ENCODE measurements at regions not wholly inside any gene's neighbourhood (a gene's known extent, or its start where the extent isn't known, plus 50 kb on each side); places are given as distances from the start of the nearest gene placed in this dataset.
A peak's percentile ranks its signal among the peaks of the same experiment; 100 is the strongest.
"Not testable (repeated sequence)": the region's sequence is repeated elsewhere in the genome, so short reads cannot be mapped to it uniquely, and the experiment has no call there.

DNA sequence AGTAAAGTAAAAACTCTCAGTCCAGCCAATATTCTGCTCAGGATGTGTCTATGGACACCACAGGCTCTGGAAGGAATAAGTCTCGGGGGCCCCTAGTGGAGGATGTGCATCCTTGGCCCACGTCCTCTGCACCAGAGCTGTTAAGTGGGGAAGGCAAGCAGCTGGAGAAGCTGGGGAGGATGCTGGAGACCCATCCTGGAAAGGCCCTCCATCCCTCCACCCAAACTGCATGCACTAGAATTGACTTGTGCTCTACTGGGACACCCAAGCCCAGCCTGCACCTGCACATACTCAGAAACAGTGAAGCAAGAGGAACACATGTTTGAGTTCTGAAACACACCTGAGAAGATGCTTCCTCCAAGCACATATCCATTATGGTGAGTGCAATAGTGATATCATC lies 307.8 kb downstream of the TSHZ3 start:
- DNase-seq (ENCODE audit: low read depth), result no peak

DNA sequence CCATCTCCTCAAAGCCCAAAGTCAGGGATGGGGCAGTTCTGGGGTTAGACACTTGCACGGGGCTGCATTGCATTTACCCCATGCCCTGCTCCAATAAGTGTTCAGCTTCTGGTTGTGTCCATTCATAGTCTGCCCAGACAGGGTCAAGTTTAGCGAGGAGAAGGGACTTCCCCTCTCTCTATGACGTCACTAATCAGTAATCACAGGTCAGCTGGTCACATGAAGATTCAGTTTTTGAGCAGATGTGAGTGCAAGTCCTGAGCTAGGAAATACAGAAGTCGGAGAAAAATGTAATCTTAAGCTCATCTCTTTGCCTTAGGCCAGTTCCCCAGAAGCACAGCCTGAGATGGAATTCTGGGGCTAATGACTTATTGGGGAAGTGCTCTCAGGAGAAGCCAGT lies 310.1 kb downstream of the TSHZ3 start:
- no peak for DNase-seq (ENCODE audit: low read depth)

GRCh38 chr19:31037286-31037980 lies 311.8 kb downstream of the TSHZ3 start:
- no peak for DNase-seq (ENCODE audit: low read depth)

GRCh38 chr19:31031455-31031854 lies 317.8 kb downstream of the TSHZ3 start:
- DNase-seq (ENCODE audit: low read depth), result not testable (repeated sequence)

- DNase-seq (ENCODE audit: low read depth), result no peak
Observed at GRCh38 chr19:31023038-31023437, 326.2 kb downstream of the TSHZ3 start.

GRCh38 chr19:31018936-31019335 lies 330.3 kb downstream of the TSHZ3 start:
- no peak for DNase-seq (ENCODE audit: low read depth)

- DNase-seq (ENCODE audit: low read depth), result no peak
Observed at GRCh38 chr19:31015778-31016177, 333.5 kb downstream of the TSHZ3 start.

GRCh38 chr19:31014668-31015067 lies 334.6 kb downstream of the TSHZ3 start:
- DNase-seq (ENCODE audit: low read depth), result no peak

DNA sequence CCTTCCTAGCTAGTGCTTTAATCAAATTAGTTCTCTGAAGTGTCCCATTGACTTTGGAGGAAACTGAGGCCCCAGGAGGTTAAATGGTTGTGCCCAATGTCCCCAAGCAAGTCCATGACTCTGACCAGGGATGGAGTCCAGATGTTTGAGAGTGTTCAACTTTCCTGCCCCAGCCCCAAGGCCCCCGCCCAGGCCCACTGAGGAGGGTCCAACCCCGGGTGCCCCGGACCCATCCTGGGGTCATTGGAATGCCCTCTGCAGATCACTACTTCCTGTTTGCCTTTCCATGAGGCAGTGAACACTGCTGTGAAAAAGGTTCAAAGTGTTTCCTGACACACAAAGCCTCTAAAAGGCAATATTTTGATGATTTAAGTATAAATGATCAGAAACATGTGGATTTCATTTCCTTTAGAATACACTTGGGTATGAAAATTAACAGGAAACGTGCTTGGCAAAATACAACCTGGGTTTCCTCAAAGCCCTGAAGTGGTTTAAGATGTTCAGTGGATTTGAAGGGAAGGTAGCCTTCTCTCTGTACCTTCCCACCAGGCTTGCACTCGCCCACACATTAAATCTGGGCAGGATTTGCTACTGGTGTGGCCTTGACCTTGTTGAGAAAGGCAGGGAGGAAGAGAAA lies 335.7 kb downstream of the TSHZ3 start:
- DNase-seq (ENCODE audit: low read depth), result no peak

DNA sequence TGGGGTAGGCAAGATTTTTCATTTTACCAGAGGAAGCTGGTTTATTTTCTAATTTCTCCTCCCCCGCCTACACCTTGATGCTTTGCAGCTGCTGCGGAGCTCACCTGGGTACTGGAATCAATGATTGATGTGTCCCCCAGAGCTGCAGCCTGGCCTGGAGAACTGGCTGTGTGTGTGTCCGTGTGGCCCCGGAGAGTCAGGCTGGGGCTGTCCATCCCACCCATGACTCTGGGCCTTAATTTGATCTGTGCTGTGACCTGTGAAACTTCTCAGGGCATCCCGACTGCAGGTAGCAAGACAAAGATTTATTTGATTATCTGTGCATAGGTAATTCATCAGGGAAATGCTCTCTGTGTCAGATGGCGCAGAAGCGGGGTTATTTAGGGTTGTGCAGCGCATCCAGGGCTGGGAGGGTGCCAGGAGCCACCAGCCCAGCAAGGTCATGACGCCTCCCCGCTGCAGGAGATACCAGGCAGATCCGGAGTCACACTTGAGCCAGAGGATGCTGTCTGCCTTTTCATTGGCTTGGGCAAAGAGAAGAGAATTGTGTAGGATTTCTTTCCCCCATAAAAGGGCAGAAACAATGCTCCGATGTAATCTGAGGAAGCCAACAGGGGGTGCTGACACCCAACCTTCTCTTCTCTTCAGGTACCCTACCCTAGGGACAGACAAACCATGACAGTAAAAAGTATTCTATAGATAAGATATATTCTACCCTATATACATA lies 346.6 kb downstream of the TSHZ3 start:
- no peak for DNase-seq (ENCODE audit: low read depth)

- no peak for DNase-seq (ENCODE audit: low read depth)
Observed at GRCh38 chr19:31001991-31002390, 347.2 kb downstream of the TSHZ3 start.

DNA sequence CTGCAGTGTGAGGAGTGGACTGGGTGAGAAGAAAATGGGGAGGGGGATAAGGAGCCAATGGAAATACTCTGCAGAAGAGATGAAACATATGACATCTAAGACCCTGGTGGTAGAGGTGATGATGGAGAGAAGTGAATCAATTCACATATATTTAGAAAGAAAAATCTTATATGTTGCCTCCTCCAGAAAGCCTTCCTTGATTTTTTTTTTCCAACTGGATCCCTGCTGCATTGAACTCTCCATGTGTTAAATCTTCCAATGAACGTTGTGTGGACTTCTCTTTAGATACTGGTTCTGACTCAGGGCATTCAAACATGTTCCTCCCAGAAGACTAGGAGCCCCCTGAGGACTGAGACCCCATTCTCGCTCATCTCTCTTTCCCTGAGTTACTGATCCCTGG lies 348.3 kb downstream of the TSHZ3 start:
- DNase-seq (ENCODE audit: low read depth), result no peak

GRCh38 chr19:30999726-31000125 lies 349.5 kb downstream of the TSHZ3 start:
- DNase-seq (ENCODE audit: low read depth), result no peak

- no peak for DNase-seq (ENCODE audit: low read depth)
Observed at GRCh38 chr19:30997222-30997621, 352.0 kb downstream of the TSHZ3 start.

- no peak for DNase-seq (ENCODE audit: low read depth)
Observed at GRCh38 chr19:30978639-30979038, 370.6 kb downstream of the TSHZ3 start.

DNA sequence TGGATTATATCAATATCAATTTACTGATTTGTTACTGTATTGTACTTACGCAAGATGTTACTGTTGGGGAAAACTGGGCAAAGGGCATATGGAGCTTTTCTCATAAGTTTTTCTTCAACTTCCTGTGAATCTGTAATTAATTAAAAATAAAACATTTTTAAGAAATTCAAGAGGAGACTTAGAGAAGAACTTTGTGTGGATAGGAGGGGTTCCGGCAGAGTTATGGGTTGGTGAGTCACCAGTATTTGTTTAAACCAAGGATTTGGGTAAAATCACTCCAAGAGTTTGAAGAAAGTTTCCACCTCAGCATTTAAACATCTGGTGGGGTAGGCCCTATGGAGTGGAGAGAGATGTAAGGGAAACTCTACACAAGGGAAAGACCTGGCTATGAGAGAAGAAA lies 379.6 kb downstream of the TSHZ3 start:
- no peak for DNase-seq (ENCODE audit: low read depth)

DNA sequence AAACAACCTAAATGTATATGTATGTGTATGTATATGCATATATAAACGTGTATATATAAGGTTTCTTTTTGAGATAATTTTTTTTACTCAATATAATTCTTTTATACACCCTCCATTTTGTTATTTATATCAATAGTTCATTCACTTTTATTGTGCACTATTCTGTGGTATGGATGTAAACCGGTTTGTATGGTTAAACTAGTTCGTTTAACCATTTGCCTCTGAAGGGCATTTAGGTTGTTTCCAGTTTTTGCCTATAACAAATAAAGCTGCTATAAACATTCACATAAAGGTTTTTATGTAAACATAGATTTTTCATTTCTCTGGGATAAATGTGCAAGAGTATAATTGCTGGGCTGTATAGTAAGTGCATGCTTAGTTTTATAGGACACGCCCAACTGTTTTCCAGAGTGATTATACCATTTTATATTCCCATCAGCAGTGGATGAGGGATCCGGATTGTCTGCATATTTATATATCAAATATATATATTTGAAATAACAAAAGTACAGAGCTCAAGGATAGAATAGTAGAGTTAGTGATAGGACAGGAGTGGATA lies 380.3 kb downstream of the TSHZ3 start:
- DNase-seq (ENCODE audit: low read depth), result no peak

- DNase-seq (ENCODE audit: low read depth), result peak; percentile 19
Observed at GRCh38 chr19:30968210-30968609, 381.0 kb downstream of the TSHZ3 start.

- no peak for DNase-seq (ENCODE audit: low read depth)
Observed at GRCh38 chr19:30966486-30966885, 382.8 kb downstream of the TSHZ3 start.

DNA sequence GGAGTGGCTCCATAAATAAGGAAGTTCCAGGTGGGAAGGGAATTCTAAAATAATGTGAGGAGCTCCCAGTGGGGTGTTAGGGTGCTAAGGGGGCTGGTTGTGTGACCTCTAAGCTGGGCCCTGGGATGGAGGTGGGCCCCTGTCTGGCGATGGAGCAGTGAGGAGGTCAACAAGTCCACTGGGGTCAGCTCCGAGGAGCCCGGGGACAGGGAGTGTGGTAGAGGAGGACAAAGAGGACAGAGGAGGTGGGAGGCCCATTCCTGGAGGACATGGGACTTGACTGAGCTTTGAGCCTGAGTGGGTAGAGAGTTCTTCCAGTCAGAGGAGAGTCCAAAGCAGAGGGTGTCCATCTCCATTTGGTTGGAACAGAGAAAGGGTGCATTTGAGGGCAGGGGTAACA lies 390.2 kb downstream of the TSHZ3 start:
- DNase-seq (ENCODE audit: low read depth), result no peak

DNA sequence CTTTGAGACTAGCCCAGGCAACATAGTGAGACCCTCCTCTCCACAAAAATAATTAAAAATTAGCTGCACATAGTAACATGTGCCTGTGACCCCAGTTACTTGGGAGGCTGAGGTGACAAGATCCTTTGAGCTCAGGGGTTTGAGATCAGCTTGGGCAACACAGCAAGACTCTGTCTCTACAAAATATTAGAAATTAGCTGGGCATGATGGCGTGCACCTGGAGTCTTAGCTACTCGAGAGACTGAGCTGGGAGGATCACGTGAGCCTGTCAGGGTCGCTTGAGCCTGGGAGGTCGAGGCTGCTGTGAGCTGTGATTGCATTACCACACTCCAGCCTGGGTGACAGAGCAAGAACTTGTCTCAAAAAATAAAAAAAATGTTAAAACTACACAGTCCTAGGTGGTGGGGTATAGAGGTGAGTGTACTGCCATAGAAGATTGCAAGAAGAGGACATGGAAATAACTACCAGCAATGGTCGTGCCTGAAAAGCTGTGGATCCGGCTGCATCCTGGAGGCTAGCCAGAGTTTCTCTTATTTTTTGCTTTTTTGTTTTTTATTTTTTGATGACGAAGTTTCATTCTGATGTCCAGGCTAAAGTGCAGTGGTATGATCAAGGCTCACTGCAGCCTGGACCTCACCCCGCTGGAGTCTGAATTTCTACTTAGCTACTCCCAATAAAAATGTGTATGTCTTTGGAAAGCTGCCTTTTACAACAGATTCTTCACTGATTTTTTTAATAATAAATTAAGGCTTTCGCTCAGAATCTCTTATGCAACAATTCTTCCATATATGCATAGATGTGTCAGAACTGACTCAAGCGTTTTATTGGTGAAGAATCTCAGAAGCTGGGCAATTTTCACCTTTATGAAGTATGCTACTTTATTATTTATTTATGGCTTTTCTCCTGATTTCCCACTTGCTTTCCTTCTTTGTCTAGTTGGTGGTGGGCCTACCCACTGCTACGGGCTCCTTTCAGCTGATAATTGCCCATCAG lies 393.8 kb downstream of the TSHZ3 start:
- no peak for DNase-seq (ENCODE audit: low read depth)

Data from M059J (cell line).